ENCODE measurements at regions not wholly inside any gene's neighbourhood (a gene's known extent, or its start where the extent isn't known, plus 50 kb on each side); places are given as distances from the start of the nearest gene placed in this dataset.

- TF ChIP-seq, protein P1, sequence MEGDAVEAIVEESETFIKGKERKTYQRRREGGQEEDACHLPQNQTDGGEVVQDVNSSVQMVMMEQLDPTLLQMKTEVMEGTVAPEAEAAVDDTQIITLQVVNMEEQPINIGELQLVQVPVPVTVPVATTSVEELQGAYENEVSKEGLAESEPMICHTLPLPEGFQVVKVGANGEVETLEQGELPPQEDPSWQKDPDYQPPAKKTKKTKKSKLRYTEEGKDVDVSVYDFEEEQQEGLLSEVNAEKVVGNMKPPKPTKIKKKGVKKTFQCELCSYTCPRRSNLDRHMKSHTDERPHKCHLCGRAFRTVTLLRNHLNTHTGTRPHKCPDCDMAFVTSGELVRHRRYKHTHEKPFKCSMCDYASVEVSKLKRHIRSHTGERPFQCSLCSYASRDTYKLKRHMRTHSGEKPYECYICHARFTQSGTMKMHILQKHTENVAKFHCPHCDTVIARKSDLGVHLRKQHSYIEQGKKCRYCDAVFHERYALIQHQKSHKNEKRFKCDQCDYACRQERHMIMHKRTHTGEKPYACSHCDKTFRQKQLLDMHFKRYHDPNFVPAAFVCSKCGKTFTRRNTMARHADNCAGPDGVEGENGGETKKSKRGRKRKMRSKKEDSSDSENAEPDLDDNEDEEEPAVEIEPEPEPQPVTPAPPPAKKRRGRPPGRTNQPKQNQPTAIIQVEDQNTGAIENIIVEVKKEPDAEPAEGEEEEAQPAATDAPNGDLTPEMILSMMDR (IDR thresholded peaks at IDR 0.05; ENCODE audit: insufficient read depth, low read length, poor library complexity, severe bottlenecking): no peak
- TF ChIP-seq EZH2phosphoT487 (conservative IDR thresholded peaks at IDR 0.05; ENCODE audit: low read length): no peak
Observed at GRCh38 chr11:104649002-104649401, 249.3 kb downstream of the CASP12 start.

Measured in SU-DHL-6 (cell line).